HepG2 (cell line): ENCODE measurements at regions not wholly inside any gene's neighbourhood (a gene's known extent, or its start where the extent isn't known, plus 50 kb on each side); places are given as distances from the start of the nearest gene placed in this dataset.

Experiments used
- ASH2L ChIP-seq: fragments of 300-600, 200-600 bp; sonication (generic); IDR thresholded peaks from 2 replicates; pipeline ENCODE4 v1.7.0; 2017; ENCODE audit warnings: low read depth, mild to moderate bottlenecking, moderate library complexity, mixed read lengths, low read length; ENCODE audit not compliant: insufficient read length
- CBFB ChIP-seq: sonication (generic); formaldehyde crosslinking; IDR thresholded peaks from 2 replicates; pipeline ENCODE4 v1.4.0; 2020; ENCODE audit warnings: missing genetic modification reagents
- HMGXB4 ChIP-seq, 2 experiments: sonication (generic) in 1 of 2; formaldehyde crosslinking in 1 of 2; IDR thresholded peaks; 2 replicates each; pipeline versions ENCODE4 v1.4.0 to v1.6.1; 2018 to 2020; ENCODE audit warnings: missing genetic modification reagents in 2 of 2, borderline replicate concordance in 1 of 2, low read depth in 1 of 2, mild to moderate bottlenecking in 1 of 2, missing biosample characterization in 1 of 2
- JUN ChIP-seq: sonication (generic); formaldehyde crosslinking; IDR thresholded peaks from 2 replicates; pipeline ENCODE4 v1.4.0; 2020; ENCODE audit warnings: mild to moderate bottlenecking, missing genetic modification reagents
- NBN ChIP-seq: fragments of 450-650 bp; conservative IDR thresholded peaks from 2 replicates; pipeline ENCODE4 v1.6.1; 2017
- PBX3 ChIP-seq: sonication (generic); formaldehyde crosslinking; IDR thresholded peaks from 2 replicates; pipeline ENCODE4 v1.8.1; 2023; ENCODE audit warnings: missing genetic modification reagents, inconsistent platforms, borderline replicate concordance
- POLR2A ChIP-seq, 2 experiments: IDR thresholded peaks; 2 replicates each; pipeline ENCODE4 v1.6.1; 2011; ENCODE audit warnings: low read depth in 2 of 2, low read length in 2 of 2, mild to moderate bottlenecking in 1 of 2, moderate library complexity in 1 of 2; ENCODE audit not compliant: insufficient read depth in 1 of 2
- ZFP91 ChIP-seq: sonication (generic); formaldehyde crosslinking; IDR thresholded peaks from 2 replicates; pipeline ENCODE4 v1.9.0; 2022; ENCODE audit warnings: missing genetic modification reagents, mild to moderate bottlenecking, borderline replicate concordance
- ZNF629 ChIP-seq: sonication (generic); formaldehyde crosslinking; conservative IDR thresholded peaks from 2 replicates; pipeline ENCODE4 v1.5.0; 2020; ENCODE audit warnings: missing genetic modification reagents

- TF ChIP-seq ASH2L (no peak), HMGXB4 (CRISPR knock-in tag; IDR thresholded peaks at IDR 0.05; ENCODE audit: borderline replicate concordance in 1 of 2, low read depth in 1 of 2) (no peak), PBX3 (CRISPR knock-in tag) (no peak), ZNF629 (CRISPR knock-in tag) (no peak), POLR2A (IDR thresholded peaks at IDR 0.05; ENCODE audit: insufficient read depth in 1 of 2, low read depth in 2 of 2, low read length in 2 of 2) (no peak), JUN (CRISPR knock-in tag) (no peak), ZFP91 (CRISPR knock-in tag) (no peak), CBFB (CRISPR knock-in tag) (no peak), NBN (no peak)
Observed at GRCh38 chrX:39309721-39310152, 508.5 kb downstream of the MID1IP1 start.
